ENCODE measurements at regions not wholly inside any gene's neighbourhood (a gene's known extent, or its start where the extent isn't known, plus 50 kb on each side); places are given as distances from the start of the nearest gene placed in this dataset.

- DNase-seq (ENCODE audit: low spot score): no peak
Measured at GRCh38 chr2:18132697-18133096, 254.2 kb downstream of the KCNS3 start.

- DNase-seq (ENCODE audit: low spot score): no peak
Measured at GRCh38 chr2:18131761-18132160, 253.3 kb downstream of the KCNS3 start.

- no peak for DNase-seq (ENCODE audit: low spot score)
Measured at GRCh38 chr2:18129348-18129747, 250.9 kb downstream of the KCNS3 start.

- DNase-seq (ENCODE audit: low spot score): no peak
Measured at GRCh38 chr2:18125303-18125702, 246.8 kb downstream of the KCNS3 start.

- DNase-seq (ENCODE audit: low spot score): no peak
Measured at GRCh38 chr2:18124116-18124835, 245.8 kb downstream of the KCNS3 start.

GRCh38 chr2:18123577-18123976 lies 245.1 kb downstream of the KCNS3 start:
- DNase-seq (ENCODE audit: low spot score): no peak

- no peak for DNase-seq (ENCODE audit: low spot score)
Measured at GRCh38 chr2:18123211-18123570, 244.7 kb downstream of the KCNS3 start.

GRCh38 chr2:18122544-18123210 lies 244.2 kb downstream of the KCNS3 start:
- DNase-seq (ENCODE audit: low spot score): no peak

- DNase-seq (ENCODE audit: low spot score): no peak
Measured at GRCh38 chr2:18119883-18120282, 241.4 kb downstream of the KCNS3 start.

GRCh38 chr2:18118703-18119102 lies 240.2 kb downstream of the KCNS3 start:
- DNase-seq (ENCODE audit: low spot score): no peak

- no peak for DNase-seq (ENCODE audit: low spot score)
Measured at GRCh38 chr2:18117592-18117991, 239.1 kb downstream of the KCNS3 start.

GRCh38 chr2:18110222-18110621 lies 231.8 kb downstream of the KCNS3 start:
- no peak for DNase-seq (ENCODE audit: low spot score)

GRCh38 chr2:18106841-18107240 lies 228.4 kb downstream of the KCNS3 start:
- DNase-seq (ENCODE audit: low spot score): no peak

- no peak for DNase-seq (ENCODE audit: low spot score)
Measured at GRCh38 chr2:18105929-18106328, 227.5 kb downstream of the KCNS3 start.

- no peak for DNase-seq (ENCODE audit: low spot score)
Measured at GRCh38 chr2:18104595-18105224, 226.2 kb downstream of the KCNS3 start.

- no peak for DNase-seq (ENCODE audit: low spot score)
Measured at GRCh38 chr2:18096836-18097405, 218.5 kb downstream of the KCNS3 start.

- DNase-seq (ENCODE audit: low spot score): no peak
Measured at GRCh38 chr2:18094277-18094676, 215.8 kb downstream of the KCNS3 start.

GRCh38 chr2:18093196-18093595 lies 214.7 kb downstream of the KCNS3 start:
- DNase-seq (ENCODE audit: low spot score): no peak

- DNase-seq (ENCODE audit: low spot score): no peak
Measured at GRCh38 chr2:18092760-18093159, 214.3 kb downstream of the KCNS3 start.

- DNase-seq (ENCODE audit: low spot score): no peak
Measured at GRCh38 chr2:18085593-18085992, 207.1 kb downstream of the KCNS3 start.

- no peak for DNase-seq (ENCODE audit: low spot score)
Measured at GRCh38 chr2:18084376-18084775, 205.9 kb downstream of the KCNS3 start.

- DNase-seq (ENCODE audit: low spot score): no peak
Measured at GRCh38 chr2:18083806-18084205, 205.3 kb downstream of the KCNS3 start.

GRCh38 chr2:18078216-18078615 lies 199.7 kb downstream of the KCNS3 start:
- DNase-seq (ENCODE audit: low spot score): no peak
